Large intestine (tissue), 3 donors: ENCODE measurements at regions not wholly inside any gene's neighbourhood (a gene's known extent, or its start where the extent isn't known, plus 50 kb on each side); places are given as distances from the start of the nearest gene placed in this dataset.

ENCODE experiments used
- DNase-seq, 2 donors: peaks; one replicate each; pipeline versions ENCODE4 v3.0.0 to v3.0.0-alpha.2; 2013
- H3K27ac ChIP-seq: one replicate; pipeline ENCODE4 v1.5.1; 2013; ENCODE audit warnings: low read length
- H3K27me3 ChIP-seq: 2 replicates; pipeline ENCODE4 v1.6.1; 2013; ENCODE audit warnings: low read length; ENCODE audit not compliant: control insufficient read depth, insufficient read depth
- H3K36me3 ChIP-seq: 2 replicates; pipeline ENCODE4 v1.6.1; 2013; ENCODE audit warnings: low read length; ENCODE audit not compliant: control insufficient read depth, insufficient read depth
- H3K4me1 ChIP-seq: one replicate; pipeline ENCODE4 v1.6.1; 2013; ENCODE audit warnings: low read length; ENCODE audit not compliant: control insufficient read depth, insufficient read depth
- H3K4me3 ChIP-seq: one replicate; pipeline ENCODE4 v1.5.1; 2013; ENCODE audit warnings: low read length
- H3K9me3 ChIP-seq: one replicate; pipeline ENCODE4 v1.6.1; 2013; ENCODE audit warnings: mild to moderate bottlenecking, low read depth, low read length, moderate library complexity; ENCODE audit not compliant: control insufficient read depth
- WGBS: methylation state at CpG from one replicate; pipeline ENCODE4 v1.1.5; 2013; ENCODE audit warnings: low lambda C conversion rate; ENCODE audit not compliant: insufficient coverage; 5-methylcytosine and 5-hydroxymethylcytosine counted together

- Histone ChIP-seq H3K36me3 (no peaks in the 10 kb centered on the region), H3K27me3 (no peaks in the 10 kb centered on the region), H3K9me3 (peaks cover 2% of the 10 kb centered on the region), H3K27ac (peak overlapping the region; percentile 58), H3K4me1 (peaks cover 16% of the 10 kb centered on the region), H3K4me3 (no peak overlapping the region)
- 83% methylated on average over 1 of the region's 3 CpGs for WGBS
- no peak for DNase-seq
Measured at GRCh38 chr22:27201741-27202140, 544.4 kb downstream of the MIAT start.

GRCh38 chr22:27203276-27203660, 545.9 kb downstream of the MIAT start:
- Histone ChIP-seq H3K4me1 (peaks cover 16% of the 10 kb centered on the region), H3K9me3 (peaks cover 2% of the 10 kb centered on the region), H3K27me3 (no peaks in the 10 kb centered on the region), H3K36me3 (no peaks in the 10 kb centered on the region), H3K4me3 (no peak overlapping the region), H3K27ac (peak overlapping the region; percentile 58)
- DNase-seq, result no peak
- no CpG with 5 or more reads among the region's 2 CpGs for WGBS

- Histone ChIP-seq H3K27me3 (no peaks in the 10 kb centered on the region), H3K36me3 (no peaks in the 10 kb centered on the region), H3K27ac (no peak overlapping the region), H3K4me3 (no peak overlapping the region), H3K4me1 (peaks cover 16% of the 10 kb centered on the region), H3K9me3 (peaks cover 2% of the 10 kb centered on the region)
- 100% methylated on average over 1 of the region's 5 CpGs for WGBS
- DNase-seq, result no peak
Measured at GRCh38 chr22:27204280-27204679, 546.9 kb downstream of the MIAT start.

GRCh38 chr22:27204817-27205216, 547.4 kb downstream of the MIAT start:
- DNase-seq, result no peak
- no peak overlapping the region for H3K27ac ChIP-seq
- WGBS, result no CpG with 5 or more reads among the region's 4 CpGs
- no peaks in the 10 kb centered on the region for H3K27me3 ChIP-seq
- no peaks in the 10 kb centered on the region for H3K36me3 ChIP-seq
- no peak overlapping the region for H3K4me3 ChIP-seq
- H3K9me3 ChIP-seq, result peaks cover 2% of the 10 kb centered on the region
- H3K4me1 ChIP-seq, result peaks cover 16% of the 10 kb centered on the region

- whole genome bisulfite sequencing, result 100% methylated on average over 1 of the region's 9 CpGs
- no peak for DNase-seq
- Histone ChIP-seq H3K4me3 (no peak overlapping the region), H3K36me3 (no peaks in the 10 kb centered on the region), H3K9me3 (peaks cover 2% of the 10 kb centered on the region), H3K4me1 (peaks cover 16% of the 10 kb centered on the region), H3K27ac (no peak overlapping the region), H3K27me3 (no peaks in the 10 kb centered on the region)
Measured at GRCh38 chr22:27205492-27206373, 548.3 kb downstream of the MIAT start.

GRCh38 chr22:27206374-27207133, 549.2 kb downstream of the MIAT start:
- H3K4me3 ChIP-seq, result no peak overlapping the region
- H3K4me1 ChIP-seq, result peaks cover 23% of the 10 kb centered on the region
- no CpG with 5 or more reads among the region's 4 CpGs for WGBS
- H3K9me3 ChIP-seq, result peaks cover 2% of the 10 kb centered on the region
- H3K27ac ChIP-seq, result no peak overlapping the region
- no peaks in the 10 kb centered on the region for H3K27me3 ChIP-seq
- H3K36me3 ChIP-seq, result no peaks in the 10 kb centered on the region
- DNase-seq, result no peak

GRCh38 chr22:27207266-27207665, 549.9 kb downstream of the MIAT start:
- no peak overlapping the region for H3K27ac ChIP-seq
- 80% methylated on average over 2 of the region's 5 CpGs for WGBS
- no peak overlapping the region for H3K4me3 ChIP-seq
- H3K27me3 ChIP-seq, result no peaks in the 10 kb centered on the region
- no peaks in the 10 kb centered on the region for H3K36me3 ChIP-seq
- H3K9me3 ChIP-seq, result peaks cover 2% of the 10 kb centered on the region
- no peak for DNase-seq
- peaks cover 25% of the 10 kb centered on the region for H3K4me1 ChIP-seq

GRCh38 chr22:27207907-27208306, 550.5 kb downstream of the MIAT start:
- no peaks in the 10 kb centered on the region for H3K27me3 ChIP-seq
- no peaks in the 10 kb centered on the region for H3K36me3 ChIP-seq
- H3K4me1 ChIP-seq, result peaks cover 22% of the 10 kb centered on the region
- H3K9me3 ChIP-seq, result peaks cover 2% of the 10 kb centered on the region
- no peak overlapping the region for H3K4me3 ChIP-seq
- DNase-seq, result no peak
- no peak overlapping the region for H3K27ac ChIP-seq
- WGBS, result no CpG with 5 or more reads among the region's 4 CpGs

GRCh38 chr22:27210111-27210730, 552.8 kb downstream of the MIAT start:
- H3K4me1 ChIP-seq, result peaks cover 29% of the 10 kb centered on the region
- DNase-seq, result no peak
- no peaks in the 10 kb centered on the region for H3K9me3 ChIP-seq
- H3K27ac ChIP-seq, result no peak overlapping the region
- WGBS, result no CpG with 5 or more reads among the region's 10 CpGs
- H3K27me3 ChIP-seq, result no peaks in the 10 kb centered on the region
- no peaks in the 10 kb centered on the region for H3K36me3 ChIP-seq
- H3K4me3 ChIP-seq, result no peak overlapping the region

GRCh38 chr22:27212102-27212501, 554.7 kb downstream of the MIAT start:
- Histone ChIP-seq H3K27me3 (no peaks in the 10 kb centered on the region), H3K36me3 (no peaks in the 10 kb centered on the region), H3K4me1 (peaks cover 29% of the 10 kb centered on the region), H3K9me3 (no peaks in the 10 kb centered on the region), H3K27ac (peak overlapping the region; percentile 88), H3K4me3 (no peak overlapping the region)
- no CpG with 5 or more reads among the region's 4 CpGs for WGBS
- DNase-seq, result peak in 1 of 2 donors; percentile 62
